K562 (cell line): ENCODE measurements at regions not wholly inside any gene's neighbourhood (a gene's known extent, or its start where the extent isn't known, plus 50 kb on each side); places are given as distances from the start of the nearest gene placed in this dataset.

Source experiments
- ARNT ChIP-seq, 2 experiments: fragments of 450-650 bp; IDR thresholded peaks; 2 replicates each; pipeline ENCODE4 v1.6.1; 2016; ENCODE audit warnings: mild to moderate bottlenecking in 1 of 2
- MYC ChIP-seq, 2 experiments: fragments of 250-450 bp in 1 of 2; sonication (Bioruptor Pico) in 1 of 2; IDR thresholded peaks; 2 replicates each; pipeline versions ENCODE4 v1.5.1 to v1.6.1; 2012 to 2021; ENCODE audit warnings: low read depth in 2 of 2, borderline replicate concordance in 1 of 2, improper control_type of control experiment in 1 of 2, low read length in 1 of 2, mild to moderate bottlenecking in 1 of 2, moderate library complexity in 1 of 2
- TF ChIP-seq, protein P1 (sequence below), 3 experiments: IDR thresholded peaks in 2 of 3; conservative IDR thresholded peaks in 1 of 3; 2 replicates each; pipeline ENCODE4 v1.5.1; 2011 to 2012; ENCODE audit warnings: low read length in 3 of 3, mild to moderate bottlenecking in 3 of 3, control low read depth in 2 of 3, improper control_type of control experiment in 1 of 3, inconsistent platforms in 1 of 3, low read depth in 1 of 3, mixed read lengths in 1 of 3, moderate library complexity in 1 of 3; ENCODE audit not compliant: insufficient read depth in 2 of 3

DNA sequence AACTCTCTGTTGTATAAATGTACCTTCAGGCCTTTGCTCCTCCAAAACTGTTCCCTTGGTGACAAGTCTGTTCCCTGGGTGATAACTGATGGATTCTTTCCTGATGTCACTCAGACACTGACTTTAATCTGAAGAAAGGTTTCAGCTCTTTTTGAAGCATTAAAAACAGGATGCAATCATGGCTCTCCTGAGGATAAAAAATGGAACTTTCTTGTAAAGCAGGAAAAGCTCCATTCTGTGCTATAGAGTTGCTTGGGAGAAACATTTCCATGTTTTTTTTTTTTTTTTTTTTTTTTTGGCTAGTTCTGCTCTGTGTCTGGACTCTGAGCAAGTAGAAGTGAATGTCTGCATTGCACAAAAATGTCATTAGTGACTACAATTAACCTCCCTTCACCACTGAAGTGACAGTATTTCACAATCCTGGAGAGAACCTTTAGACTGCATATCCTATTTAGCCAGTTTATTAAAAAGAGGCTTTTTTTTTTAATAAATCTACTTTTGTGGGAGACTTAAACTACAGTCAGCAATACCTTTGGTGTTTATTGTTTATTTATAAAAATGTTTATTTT, 101.7 kb upstream of the PRMT6 start:
- TF ChIP-seq ARNT (IDR thresholded peaks at IDR 0.05) = no peak
- TF ChIP-seq, protein P1, sequence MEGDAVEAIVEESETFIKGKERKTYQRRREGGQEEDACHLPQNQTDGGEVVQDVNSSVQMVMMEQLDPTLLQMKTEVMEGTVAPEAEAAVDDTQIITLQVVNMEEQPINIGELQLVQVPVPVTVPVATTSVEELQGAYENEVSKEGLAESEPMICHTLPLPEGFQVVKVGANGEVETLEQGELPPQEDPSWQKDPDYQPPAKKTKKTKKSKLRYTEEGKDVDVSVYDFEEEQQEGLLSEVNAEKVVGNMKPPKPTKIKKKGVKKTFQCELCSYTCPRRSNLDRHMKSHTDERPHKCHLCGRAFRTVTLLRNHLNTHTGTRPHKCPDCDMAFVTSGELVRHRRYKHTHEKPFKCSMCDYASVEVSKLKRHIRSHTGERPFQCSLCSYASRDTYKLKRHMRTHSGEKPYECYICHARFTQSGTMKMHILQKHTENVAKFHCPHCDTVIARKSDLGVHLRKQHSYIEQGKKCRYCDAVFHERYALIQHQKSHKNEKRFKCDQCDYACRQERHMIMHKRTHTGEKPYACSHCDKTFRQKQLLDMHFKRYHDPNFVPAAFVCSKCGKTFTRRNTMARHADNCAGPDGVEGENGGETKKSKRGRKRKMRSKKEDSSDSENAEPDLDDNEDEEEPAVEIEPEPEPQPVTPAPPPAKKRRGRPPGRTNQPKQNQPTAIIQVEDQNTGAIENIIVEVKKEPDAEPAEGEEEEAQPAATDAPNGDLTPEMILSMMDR (IDR thresholded peaks at IDR 0.05 in 2 of 3, conservative IDR thresholded peaks at IDR 0.05 in 1 of 3; ENCODE audit: insufficient read depth in 2 of 3, low read depth in 1 of 3, low read length in 3 of 3) = no peak
- TF ChIP-seq MYC (IDR thresholded peaks at IDR 0.05; ENCODE audit: low read depth, low read length) = no peak
- no peak for TF ChIP-seq MYC (CRISPR knock-in tag; IDR thresholded peaks at IDR 0.05; ENCODE audit: borderline replicate concordance, low read depth)
